Left renal pelvis (tissue), 4 donors: ENCODE measurements at regions not wholly inside any gene's neighbourhood (a gene's known extent, or its start where the extent isn't known, plus 50 kb on each side); places are given as distances from the start of the nearest gene placed in this dataset.
"Not testable (repeated sequence)": the region's sequence is repeated elsewhere in the genome, so short reads cannot be mapped to it uniquely, and the experiment has no call there.

Experiments
- DNase-seq, 4 donors: peaks; one replicate each; pipeline ENCODE4 v3.0.0-alpha.2; 2013; ENCODE audit warnings: low read depth in 4 of 4, low spot score in 3 of 4

DNA sequence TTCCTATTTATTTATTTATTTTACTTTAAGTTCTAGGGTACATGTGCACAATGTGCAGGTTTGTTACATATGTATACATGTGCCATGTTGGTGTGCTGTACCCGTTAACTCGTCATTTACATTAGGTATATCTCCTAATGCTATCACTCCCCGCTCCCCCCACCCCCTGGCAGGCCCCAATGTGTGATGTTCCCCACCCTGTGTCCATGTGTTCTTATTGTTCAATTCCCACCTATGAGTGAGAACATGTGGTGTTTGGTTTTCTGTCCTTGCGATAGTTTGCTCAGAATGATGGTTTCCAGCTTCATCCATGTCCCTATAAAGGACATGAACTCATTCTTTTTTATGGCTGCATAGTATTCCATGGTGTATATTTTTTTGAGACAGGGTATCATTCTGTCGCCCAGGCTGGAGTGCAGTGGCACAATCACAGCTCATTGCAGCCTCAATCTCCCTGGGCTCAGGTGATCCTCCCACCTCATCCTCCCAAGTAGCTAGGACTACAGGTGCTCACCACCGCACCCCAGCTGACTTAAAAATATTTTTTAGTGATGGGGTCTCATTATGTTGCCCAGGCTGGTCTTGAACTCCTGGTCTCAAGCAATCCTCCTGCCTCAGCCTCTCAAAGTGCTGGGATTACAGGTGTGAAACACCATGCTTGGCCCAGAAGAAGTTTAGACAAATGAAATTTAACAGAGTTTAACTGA, 140.6 kb downstream of the NPIPB5 start:
- not testable (repeated sequence) for DNase-seq

DNA sequence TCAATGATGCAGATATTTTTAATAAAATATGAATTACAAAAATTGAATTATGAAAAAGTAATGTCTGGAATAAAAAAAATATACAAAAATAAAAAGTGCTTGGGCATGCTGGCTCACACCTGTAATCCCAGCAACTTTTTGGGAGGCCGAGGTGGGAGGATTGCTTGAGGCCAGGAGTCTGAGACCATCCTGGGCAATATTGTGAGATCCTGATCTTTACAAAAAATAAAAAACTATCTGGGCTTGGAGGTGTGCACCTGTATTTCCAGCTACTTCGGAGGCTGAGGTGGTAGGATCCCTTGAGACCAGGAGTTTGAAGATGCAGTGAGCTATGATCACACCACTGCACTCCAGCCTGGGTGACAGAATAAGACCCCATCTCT, 141.8 kb downstream of the NPIPB5 start:
- no peak for DNase-seq

DNA sequence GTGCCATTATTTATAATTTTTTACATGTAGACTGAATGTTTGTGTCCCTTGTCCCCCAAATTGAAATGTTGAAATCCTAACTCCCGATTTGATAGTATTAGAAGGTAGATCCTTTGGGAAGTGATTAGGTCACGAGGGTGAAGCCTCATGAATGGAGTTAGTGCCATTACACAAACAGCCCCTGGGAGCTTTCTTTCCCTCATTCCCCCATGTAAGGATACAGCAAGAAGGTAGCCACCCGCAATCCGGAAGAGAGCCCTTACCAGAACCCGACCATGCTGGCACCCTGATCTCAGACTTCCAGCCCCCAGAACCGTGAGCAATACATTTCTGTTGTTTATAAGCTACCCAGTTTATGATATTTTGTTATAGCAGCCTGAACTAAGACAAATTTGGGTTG, 143.2 kb downstream of the NPIPB5 start:
- DNase-seq = no peak

DNA sequence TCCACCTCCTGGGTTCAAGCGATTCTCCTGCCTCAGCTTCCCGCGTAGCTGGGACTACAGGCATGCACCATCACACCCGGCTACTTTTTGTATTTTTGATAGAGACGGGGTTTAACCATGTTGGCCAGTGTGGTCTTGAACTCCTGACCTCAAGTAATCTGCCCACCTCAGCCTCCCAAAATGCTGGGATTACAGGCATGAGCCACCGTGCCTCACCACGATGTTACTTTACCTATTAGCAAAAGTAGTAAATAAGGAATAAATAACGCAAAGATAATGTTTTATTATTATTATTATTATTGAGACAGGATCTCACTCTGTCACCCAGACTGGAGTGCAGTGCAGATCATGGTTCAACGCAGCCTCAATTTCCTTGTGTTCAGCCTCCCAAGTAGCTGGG, 145.9 kb downstream of the NPIPB5 start:
- not testable (repeated sequence) for DNase-seq

DNA sequence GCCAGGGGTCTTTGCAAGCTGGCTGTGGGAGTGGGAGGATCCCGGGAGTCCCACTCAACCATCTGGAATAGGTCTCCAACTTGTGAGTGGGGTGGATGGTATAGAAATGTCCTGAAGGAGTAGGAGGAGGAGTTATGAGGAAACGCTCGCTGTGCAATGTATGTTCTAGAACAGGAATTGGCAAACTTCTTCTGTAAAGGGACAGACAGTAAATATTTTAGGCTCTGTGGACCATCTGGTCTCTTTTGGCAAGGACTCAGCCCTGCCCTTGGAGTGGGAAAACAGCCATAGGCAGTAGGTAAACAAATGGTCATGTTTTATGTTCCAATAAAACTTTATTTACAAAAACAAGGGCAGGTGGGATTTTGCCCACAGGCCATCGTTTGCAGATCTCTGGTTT, 149.2 kb downstream of the NPIPB5 start:
- DNase-seq = no peak

DNA sequence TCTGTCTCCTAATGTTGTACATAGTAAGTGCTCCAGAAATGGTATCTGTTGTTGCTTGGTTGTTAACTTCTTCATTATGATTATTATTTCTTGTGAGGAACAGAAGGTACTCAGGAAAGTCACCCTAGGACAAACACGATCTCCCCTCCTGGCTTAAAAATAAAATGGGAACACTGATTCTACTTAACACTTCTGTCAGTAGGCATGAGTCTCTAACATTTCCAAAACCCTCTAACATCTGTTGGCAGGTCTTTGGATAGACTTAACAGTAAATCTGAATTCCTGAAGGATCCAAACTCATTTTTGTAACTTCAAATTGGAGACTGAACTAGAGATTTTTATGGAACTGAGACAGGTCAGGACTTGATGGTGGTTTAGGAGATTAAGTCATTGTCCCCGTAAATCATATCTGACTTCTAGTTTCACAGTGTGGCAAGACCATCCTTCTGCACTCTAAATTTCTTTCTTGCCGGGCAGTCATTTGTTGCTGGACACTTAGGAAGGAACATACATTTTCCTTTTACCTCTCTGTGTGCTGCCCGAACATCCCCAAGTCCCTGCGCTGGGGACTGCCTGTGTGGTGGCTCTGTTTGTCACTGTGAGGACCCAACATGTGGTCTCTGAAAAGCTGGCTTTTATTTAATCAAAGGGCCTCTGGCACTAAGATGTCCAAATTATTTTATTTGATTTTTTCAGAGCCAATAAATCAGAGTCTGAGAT, 149.9 kb downstream of the NPIPB5 start:
- DNase-seq = no peak

DNA sequence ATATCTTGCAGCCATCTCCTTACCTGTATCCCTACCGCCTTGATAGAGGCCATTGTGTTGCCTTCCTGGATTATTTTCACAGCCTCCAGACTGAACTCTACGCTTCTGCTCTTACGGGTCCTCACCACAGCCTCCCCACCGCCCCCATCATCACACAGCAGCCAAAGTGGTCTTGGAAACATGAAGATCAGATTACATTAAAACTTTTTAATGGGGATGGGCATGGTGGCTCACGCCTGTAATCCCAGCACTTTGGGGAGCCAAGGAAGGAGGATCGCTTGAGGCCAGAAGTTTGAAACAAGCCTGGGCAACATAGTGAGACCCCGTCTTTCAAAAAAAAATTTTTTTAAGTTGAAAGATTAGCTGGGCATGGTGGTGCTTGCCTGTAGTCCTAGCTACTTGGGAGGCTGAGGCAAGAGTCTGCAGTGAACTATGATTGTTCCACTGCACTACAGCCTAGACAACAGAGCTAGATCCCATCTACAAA, 150.5 kb downstream of the NPIPB5 start:
- no peak for DNase-seq

DNA sequence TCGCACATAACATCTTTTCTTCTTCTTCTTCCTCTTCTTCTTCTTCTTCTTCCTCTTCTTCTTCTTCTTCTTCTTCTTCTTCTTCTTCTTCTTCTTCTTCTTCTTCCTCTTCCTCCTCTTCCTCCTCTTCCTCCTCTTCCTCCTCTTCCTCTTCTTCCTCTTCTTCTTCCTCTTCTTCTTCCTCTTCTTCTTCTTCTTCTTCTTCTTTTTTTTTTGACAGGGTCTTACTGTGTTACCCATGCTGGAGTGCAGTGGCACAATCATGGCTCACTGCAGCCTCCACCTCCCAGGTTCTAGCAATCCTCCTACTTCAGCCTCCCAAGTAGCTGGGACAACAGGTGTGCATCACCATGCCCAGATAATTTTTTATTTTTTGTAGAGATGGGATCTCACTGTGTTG, 151.0 kb upstream of the HS3ST2 start:
- not testable (repeated sequence) for DNase-seq

DNA sequence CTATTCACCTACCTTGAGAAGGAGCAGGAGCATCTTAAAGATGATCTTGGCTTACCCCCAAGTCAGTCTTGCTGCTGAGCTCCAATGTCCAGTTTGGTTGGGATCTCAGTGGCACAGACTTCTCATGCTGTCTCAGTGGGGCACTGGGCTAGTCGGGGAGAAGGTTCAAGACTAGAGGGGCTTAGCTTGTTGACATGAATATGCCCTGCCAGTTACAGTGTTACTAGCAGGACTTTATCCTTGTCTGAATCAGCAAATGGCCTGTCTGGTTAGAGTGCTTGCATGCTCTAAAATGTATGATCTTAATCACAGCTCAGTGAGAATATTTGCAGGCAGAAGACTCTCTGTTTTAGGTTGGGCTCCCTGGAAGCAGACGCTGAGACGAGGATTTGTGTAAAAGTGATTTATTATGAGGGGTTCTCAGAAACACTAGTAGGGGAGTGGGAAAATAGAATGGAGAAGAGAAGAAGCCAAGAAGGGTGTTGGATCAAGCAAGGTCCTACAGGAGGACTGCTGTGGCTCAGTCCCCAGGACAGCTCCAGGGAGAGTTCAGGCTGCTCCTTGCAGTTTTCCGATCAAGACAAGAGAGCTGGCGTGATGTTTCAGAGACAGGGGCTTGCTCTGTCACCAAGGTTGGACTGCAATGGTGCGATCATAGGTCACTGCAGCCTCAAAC, 150.4 kb upstream of the HS3ST2 start:
- no peak for DNase-seq

DNA sequence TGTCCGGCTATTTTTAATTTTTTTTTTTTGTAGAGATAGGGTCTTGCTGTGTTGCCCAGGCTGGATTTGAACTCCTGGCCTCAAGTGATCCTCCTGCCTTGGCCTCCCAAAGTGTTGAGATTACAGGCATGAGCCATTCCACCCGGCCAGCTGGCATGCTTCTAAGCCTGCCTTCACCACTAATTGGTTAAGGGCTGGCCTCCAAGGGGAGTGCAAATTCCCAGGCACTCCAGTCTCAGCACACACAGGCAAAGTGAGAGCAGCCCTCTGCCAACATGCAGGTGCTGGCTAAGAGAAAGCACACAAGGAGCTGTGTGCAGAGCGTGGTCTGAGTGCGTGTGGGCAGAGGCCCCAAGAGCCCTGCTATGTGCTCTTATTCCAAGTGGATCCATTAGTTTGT, 149.8 kb upstream of the HS3ST2 start:
- DNase-seq = no peak

DNA sequence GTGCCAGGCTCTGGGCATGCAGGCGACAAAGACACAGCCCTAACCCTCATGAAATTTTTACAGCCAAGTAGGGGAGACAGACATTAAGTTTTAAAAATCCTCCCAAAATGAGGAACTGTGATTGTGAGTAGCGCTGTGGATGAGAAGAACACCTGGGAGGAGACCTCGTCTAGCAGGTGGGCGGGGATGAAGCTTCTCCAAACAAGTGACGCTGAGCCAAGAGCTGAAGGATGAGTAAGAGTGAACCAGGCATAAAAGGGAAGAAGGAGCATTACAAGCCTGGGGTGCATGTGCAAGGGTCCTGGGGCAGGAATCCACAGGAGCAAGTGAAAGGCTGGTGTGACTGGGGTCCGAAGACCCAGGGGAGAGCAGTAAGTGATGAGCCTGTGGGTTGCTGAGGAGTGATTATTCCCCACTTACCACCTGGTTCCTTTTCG, 149.4 kb upstream of the HS3ST2 start:
- DNase-seq = no peak

DNA sequence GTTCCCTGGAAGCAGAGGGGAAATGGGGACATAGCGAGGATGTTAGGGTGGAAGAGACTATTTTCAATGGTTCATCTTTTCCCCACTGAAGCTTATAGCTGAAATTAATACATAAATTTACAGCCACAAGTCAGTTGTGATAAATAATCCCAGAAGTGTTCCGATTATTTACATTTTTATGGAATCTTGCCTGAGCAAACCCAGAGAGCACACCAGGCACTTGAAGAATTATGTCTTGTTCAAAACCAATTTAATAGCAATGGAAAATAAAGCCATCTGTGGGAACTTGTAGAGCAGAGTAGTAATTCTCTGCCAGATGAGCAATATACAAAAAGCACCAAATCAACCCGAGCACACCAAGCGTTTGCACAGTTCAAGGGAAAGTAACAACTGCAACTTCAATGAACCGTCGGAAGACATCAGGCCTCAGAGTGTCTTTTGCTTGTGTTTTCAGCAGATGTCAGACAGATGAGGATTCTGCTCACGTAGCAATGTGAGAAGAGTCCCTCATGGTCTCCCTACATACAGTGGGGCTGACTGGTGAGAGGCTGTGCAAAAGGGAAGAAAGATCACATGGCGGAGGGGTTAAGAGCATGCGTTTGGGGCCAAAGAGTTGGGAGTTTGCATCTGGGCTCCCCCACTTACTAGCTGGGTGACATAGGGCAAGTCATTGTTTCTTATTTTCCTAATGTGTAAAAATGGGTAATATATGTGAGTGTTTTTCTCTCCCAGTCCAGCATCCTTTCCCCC, 148.7 kb upstream of the HS3ST2 start:
- DNase-seq = no peak

DNA sequence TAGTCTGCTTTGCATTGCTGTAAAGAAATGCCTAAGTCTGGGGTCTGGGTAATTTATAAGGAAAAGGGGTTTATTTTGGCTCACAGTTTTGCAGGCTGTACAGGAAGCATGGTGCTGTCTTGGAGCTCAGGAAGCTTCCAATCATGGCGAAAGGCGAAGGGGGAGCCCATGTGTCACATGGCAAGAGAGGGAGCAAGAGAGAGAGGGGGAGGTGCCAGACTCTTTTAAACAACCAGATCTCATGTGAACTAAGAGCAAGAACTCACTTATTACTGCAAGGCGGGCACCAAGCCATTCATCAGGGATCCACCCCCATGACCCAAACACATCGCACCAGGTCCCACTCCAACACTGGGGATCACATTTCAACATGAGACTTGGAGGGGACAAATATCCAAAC, 148.2 kb upstream of the HS3ST2 start:
- DNase-seq = no peak

DNA sequence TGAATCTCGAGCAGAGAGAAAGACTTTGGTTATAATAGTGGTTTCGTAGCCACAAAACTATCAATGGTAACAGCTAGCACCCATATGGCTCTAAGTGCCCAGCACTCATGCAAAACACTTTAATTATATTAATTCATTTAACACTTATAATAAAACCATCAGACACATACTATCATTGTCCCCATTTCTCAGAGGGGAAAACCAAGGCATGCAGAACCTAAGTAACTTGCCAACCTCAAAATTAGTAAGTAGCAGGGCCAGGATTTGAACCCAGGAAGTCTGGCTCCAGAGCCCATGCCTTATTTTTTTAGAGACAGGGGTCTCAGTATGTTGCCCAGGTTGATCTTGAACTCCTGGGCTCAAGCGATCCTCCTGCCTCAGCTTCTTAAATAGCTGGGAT, 145.6 kb upstream of the HS3ST2 start:
- no peak for DNase-seq

DNA sequence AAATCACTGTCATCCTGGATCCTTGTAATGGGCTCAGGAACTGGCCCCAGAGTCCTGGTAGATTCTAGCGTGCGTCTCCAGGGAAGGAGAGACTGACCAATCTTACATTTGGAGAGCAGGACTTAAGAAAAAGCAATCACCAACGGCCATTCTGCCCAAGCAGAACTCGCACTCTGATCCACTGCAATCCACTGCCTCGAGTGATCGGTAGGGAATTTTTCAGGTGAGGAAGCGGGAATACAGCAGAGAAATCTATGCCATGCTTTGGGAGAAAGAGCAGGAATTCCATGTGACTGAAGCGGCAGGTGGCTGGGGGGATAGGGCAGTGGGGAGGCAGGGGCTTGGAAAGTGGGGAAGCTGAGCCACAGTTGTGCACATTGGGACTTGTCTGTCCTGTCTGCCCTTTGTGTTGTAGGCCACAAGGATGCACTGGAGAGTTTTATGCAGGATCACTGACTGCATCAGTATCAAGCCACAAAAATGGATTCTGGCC, 143.9 kb upstream of the HS3ST2 start:
- no peak for DNase-seq

DNA sequence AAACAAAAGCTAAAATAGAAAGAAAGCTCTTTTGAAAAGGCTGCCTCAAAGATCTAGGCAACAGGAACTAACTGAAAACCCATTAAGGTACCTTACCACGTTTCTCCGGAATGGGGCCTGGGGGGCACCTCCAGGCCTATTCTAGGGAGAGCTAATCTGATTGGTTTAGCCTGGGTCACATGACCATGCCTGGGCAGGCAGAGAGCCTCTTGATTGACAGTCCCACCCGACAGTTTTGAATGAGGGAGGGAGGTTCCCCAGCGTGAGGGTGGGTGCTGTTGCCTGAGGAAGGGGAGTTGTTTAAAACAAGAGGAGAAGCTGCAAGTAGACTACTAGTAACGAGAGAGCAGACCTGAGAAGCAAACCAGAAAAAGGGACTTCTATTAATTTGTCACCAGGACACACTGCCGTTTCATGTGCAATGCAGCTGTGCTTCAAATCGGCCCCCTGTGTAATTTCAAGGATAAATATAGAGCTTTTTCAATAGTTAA, 143.4 kb upstream of the HS3ST2 start:
- DNase-seq = no peak

DNA sequence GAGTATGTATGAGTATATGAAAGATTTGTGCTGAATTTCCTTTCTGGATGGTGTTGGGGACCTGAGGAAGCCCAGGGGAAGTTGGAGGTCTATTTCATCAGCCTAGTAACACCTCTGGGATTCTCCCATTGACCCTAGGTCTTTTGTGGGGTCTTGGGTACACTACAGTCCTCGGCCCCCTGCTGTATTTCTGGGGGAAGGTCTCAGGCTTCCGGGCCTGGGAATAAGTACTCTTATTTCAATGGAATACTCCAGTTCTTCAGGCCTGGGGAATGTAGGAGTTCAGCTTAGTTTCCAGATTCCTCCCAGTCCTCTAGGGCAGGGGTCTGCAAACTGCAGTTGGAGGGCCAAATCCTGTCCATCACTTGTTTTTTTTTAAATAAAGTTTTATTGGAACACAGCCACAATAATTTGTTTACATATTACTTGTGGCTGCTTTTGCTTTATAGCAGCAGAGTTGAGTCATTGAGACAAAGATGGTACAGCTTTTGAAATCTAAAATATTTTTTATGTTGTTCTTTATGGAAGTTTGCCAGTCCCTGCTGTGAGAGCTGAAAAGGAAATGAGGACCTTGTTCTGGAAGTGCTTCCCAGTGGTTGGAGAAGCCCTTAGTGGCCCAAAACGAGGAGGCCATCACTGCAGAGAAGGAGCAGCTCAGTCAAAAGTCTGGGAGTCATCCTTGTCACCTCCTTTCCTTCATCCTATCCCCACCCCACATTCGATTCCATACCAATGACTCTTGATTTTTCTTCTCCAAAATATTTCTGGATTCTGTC, 142.5 kb upstream of the HS3ST2 start:
- no peak for DNase-seq

DNA sequence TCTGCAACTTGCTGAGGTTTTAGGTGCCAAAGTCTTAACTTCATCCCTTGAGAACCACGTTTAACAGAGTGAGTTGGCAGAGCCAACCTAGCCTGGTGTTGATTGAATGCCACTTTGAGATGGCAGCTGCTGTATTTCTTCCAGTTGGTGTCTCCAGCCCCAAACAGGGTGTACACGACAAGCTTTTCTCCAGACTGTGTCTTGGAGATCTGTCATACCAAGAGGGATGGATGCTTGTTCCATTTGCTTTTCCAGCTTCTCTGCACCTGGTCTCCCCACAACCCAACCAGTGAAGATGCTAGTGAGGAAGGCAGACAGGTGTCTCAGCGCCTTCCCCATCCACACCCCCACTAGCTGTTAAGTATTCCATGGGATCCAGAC, 141.1 kb upstream of the HS3ST2 start:
- DNase-seq = no peak

DNA sequence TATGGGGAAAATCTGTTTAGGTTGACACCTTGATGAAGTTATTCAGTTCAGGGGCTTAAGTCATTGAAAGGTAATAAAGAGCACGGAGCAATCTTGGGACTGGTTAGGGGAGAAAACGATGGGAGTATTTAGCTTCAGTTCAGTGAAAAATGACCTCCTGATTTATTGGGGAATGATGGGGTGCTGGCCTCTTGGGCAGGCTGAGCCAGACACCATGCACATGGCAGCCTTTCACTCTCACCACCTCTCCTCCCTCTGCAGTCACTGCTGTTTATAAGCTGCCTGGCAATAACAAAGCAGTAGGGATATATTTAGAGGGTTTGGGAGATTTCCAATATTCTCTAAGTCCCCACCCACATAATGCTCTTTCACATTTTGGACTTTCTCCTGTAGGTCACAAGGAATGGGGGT, 140.5 kb upstream of the HS3ST2 start:
- no peak for DNase-seq

DNA sequence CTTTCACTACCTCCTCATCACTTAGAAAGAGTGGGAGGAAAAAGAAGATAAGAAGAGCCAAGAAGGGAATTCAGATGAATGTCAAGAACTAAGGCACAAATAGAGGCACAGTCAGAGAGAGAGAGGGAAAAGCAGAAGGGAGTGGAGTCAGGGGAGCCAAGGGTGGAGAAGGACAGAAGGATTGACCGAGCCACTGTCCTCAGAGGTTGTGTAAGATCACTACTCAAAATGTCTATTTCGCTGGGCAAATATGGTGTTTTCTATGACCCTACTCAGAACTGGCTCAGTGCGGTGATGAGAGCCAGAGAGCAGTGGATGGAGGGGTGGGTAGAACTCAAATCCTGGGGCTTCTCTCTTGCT, 139.2 kb upstream of the HS3ST2 start:
- no peak for DNase-seq
